ENCODE measurements at regions not wholly inside any gene's neighbourhood (a gene's known extent, or its start where the extent isn't known, plus 50 kb on each side); places are given as distances from the start of the nearest gene placed in this dataset.
A peak's percentile ranks its signal among the peaks of the same experiment; 100 is the strongest.

GRCh38 chr2:23153484-23153883 lies 231.5 kb upstream of the KLHL29 start:
- intact Hi-C loops (cut with DNase I) = no loop called here

GRCh38 chr2:23155022-23155421 lies 230.0 kb upstream of the KLHL29 start:
- Histone ChIP-seq H3K4me1 (peaks cover 0 to 4% (median 0%) of the 10 kb centered on the region in 3 donors), H3K9me3 (no peaks in the 10 kb centered on the region), H3K27me3 (no peaks in the 10 kb centered on the region), H3K36me3 (no peaks in the 10 kb centered on the region), H3K4me3 (no peak overlapping the region), H3K27ac (no peak overlapping the region)
- ATAC-seq (peak in 2 of 4 donors; percentile 26 to 53), DNase-seq (no peak), FAIRE-seq (no peak)
- TF ChIP-seq CTCF (IDR thresholded peaks at IDR 0.05) = no peak
- WGBS, 2 donors = 31 to 36% methylated on average over 4 of the region's 4 CpGs
- intact Hi-C loops (cut with DNase I) = no loop called here

More at GRCh38 chr2:23153484-23153883, 231.5 kb upstream of the KLHL29 start:
- DNase-seq = no peak
- Histone ChIP-seq H3K4me1 (peaks cover 0 to 4% (median 0%) of the 10 kb centered on the region in 3 donors), H3K4me3 (no peak overlapping the region), H3K27ac (no peak overlapping the region), H3K36me3 (no peaks in the 10 kb centered on the region), H3K27me3 (no peaks in the 10 kb centered on the region), H3K9me3 (no peaks in the 10 kb centered on the region)
- ATAC-seq = no peak
- WGBS, 2 donors = 69 to 71% methylated on average over 3 of the region's 3 CpGs
- FAIRE-seq = no peak
- no peak for TF ChIP-seq CTCF (IDR thresholded peaks at IDR 0.05)

- Histone ChIP-seq H3K4me3 (no peak overlapping the region), H3K27ac (no peak overlapping the region), H3K9me3 (no peaks in the 10 kb centered on the region), H3K36me3 (no peaks in the 10 kb centered on the region), H3K27me3 (no peaks in the 10 kb centered on the region), H3K4me1 (peaks cover 0 to 4% (median 0%) of the 10 kb centered on the region in 3 donors)
- TF ChIP-seq CTCF (IDR thresholded peaks at IDR 0.05) = no peak
- DNase-seq (no peak), FAIRE-seq (no peak), ATAC-seq (no peak)
- intact Hi-C loops (cut with DNase I) = no loop called here
These were observed 227.2 kb upstream of the KLHL29 start for GRCh38 chr2:23157812-23158211.

GRCh38 chr2:23158306-23158705 lies 226.7 kb upstream of the KLHL29 start:
- H3K36me3 ChIP-seq = no peaks in the 10 kb centered on the region
- H3K27ac ChIP-seq = no peak overlapping the region
- intact Hi-C loops (cut with DNase I) = no loop called here
- no peak for FAIRE-seq
- no peak for TF ChIP-seq CTCF (IDR thresholded peaks at IDR 0.05)
- no peak overlapping the region for H3K4me3 ChIP-seq
- DNase-seq = no peak
- no peak for ATAC-seq
- peaks cover 0 to 4% (median 0%) of the 10 kb centered on the region in 3 donors for H3K4me1 ChIP-seq
- H3K9me3 ChIP-seq = no peaks in the 10 kb centered on the region
- no peaks in the 10 kb centered on the region for H3K27me3 ChIP-seq
- 71 to 93% methylated on average over 2 of the region's 2 CpGs for WGBS, 2 donors

- intact Hi-C loops (cut with DNase I) = no loop called here
- no peaks in the 10 kb centered on the region for H3K27me3 ChIP-seq
- H3K36me3 ChIP-seq = no peaks in the 10 kb centered on the region
- WGBS, 2 donors = 55 to 61% methylated on average over 5 of the region's 5 CpGs
- H3K4me3 ChIP-seq = no peak overlapping the region
- ATAC-seq (no peak), FAIRE-seq (no peak), DNase-seq (no peak)
- peaks cover 0 to 4% (median 0%) of the 10 kb centered on the region in 3 donors for H3K4me1 ChIP-seq
- no peaks in the 10 kb centered on the region for H3K9me3 ChIP-seq
- no peak for TF ChIP-seq CTCF (IDR thresholded peaks at IDR 0.05)
- H3K27ac ChIP-seq = no peak overlapping the region
These were observed 225.1 kb upstream of the KLHL29 start for GRCh38 chr2:23159746-23160405.

Measured in pancreas (tissue), 10 donors.